Dedifferentiated amniotic fluid mesenchymal stem cell (primary cell): ENCODE measurements at regions not wholly inside any gene's neighbourhood (a gene's known extent, or its start where the extent isn't known, plus 50 kb on each side); places are given as distances from the start of the nearest gene placed in this dataset.

Experiments used
- DNase-seq: peaks from one replicate; pipeline ENCODE4 v3.0.0-alpha.2; 2016; ENCODE audit errors: extremely low spot score

- DNase-seq, result no peak
Observed at GRCh38 chr4:60745800-60746571, 454.1 kb upstream of the ADGRL3 start.

- no peak for DNase-seq
Observed at GRCh38 chr4:60750962-60751361, 449.2 kb upstream of the ADGRL3 start.

- DNase-seq, result peak; percentile 50
Observed at GRCh38 chr4:60757986-60758680, 442.0 kb upstream of the ADGRL3 start.

- DNase-seq, result no peak
Observed at GRCh38 chr4:60759518-60760245, 440.4 kb upstream of the ADGRL3 start.

GRCh38 chr4:60780874-60781273 lies 419.3 kb upstream of the ADGRL3 start:
- DNase-seq, result no peak

GRCh38 chr4:60790608-60791007 lies 409.5 kb upstream of the ADGRL3 start:
- DNase-seq, result no peak

GRCh38 chr4:60794372-60794771 lies 405.8 kb upstream of the ADGRL3 start:
- no peak for DNase-seq

- DNase-seq, result no peak
Observed at GRCh38 chr4:60799214-60799613, 400.9 kb upstream of the ADGRL3 start.

GRCh38 chr4:60800701-60801100 lies 399.4 kb upstream of the ADGRL3 start:
- no peak for DNase-seq

- DNase-seq, result peak; percentile 27
Observed at GRCh38 chr4:60805500-60806313, 394.4 kb upstream of the ADGRL3 start.

- no peak for DNase-seq
Observed at GRCh38 chr4:60808726-60809485, 391.2 kb upstream of the ADGRL3 start.

- DNase-seq, result no peak
Observed at GRCh38 chr4:60809486-60809800, 390.7 kb upstream of the ADGRL3 start.

- DNase-seq, result no peak
Observed at GRCh38 chr4:60812811-60813210, 387.3 kb upstream of the ADGRL3 start.

GRCh38 chr4:60814549-60814948 lies 385.6 kb upstream of the ADGRL3 start:
- DNase-seq, result no peak

GRCh38 chr4:60817609-60818008 lies 382.5 kb upstream of the ADGRL3 start:
- DNase-seq, result no peak

- DNase-seq, result no peak
Observed at GRCh38 chr4:60822986-60823385, 377.1 kb upstream of the ADGRL3 start.

- DNase-seq, result no peak
Observed at GRCh38 chr4:60840020-60840419, 360.1 kb upstream of the ADGRL3 start.

- DNase-seq, result no peak
Observed at GRCh38 chr4:60846678-60847077, 353.4 kb upstream of the ADGRL3 start.

GRCh38 chr4:60847614-60848013 lies 352.5 kb upstream of the ADGRL3 start:
- no peak for DNase-seq

- no peak for DNase-seq
Observed at GRCh38 chr4:60857130-60857753, 342.9 kb upstream of the ADGRL3 start.

GRCh38 chr4:60863442-60863841 lies 336.7 kb upstream of the ADGRL3 start:
- DNase-seq, result no peak
